IMR-90 (cell line): ENCODE measurements at regions not wholly inside any gene's neighbourhood (a gene's known extent, or its start where the extent isn't known, plus 50 kb on each side); places are given as distances from the start of the nearest gene placed in this dataset.

Experiments used
- ATAC-seq: fragments of 200-7000 bp; cut with Tn5 transposase; 2 replicates; pipeline ENCODE4 v1.9.1; 2020; ENCODE audit warnings: low read depth, mild to moderate bottlenecking, moderate library complexity
- BruUV-seq: library from RNA; stranded (reverse); fragments of 400-500 nt; replicated peaks from 2 replicates; lab custom pipeline; 2021; lab: Mats Ljungman, UMichigan
- CTCF ChIA-PET: fragments of 300-600 bp; formaldehyde crosslinking; extraction: SDS; loops from one replicate; lab custom pipeline; 2021; ENCODE audit warnings: antibody characterized with exemption; lab: Yijun Ruan, JAX
- POLR2A ChIA-PET: fragments of 300-600 bp; sonication (Branson Sonifier 250); formaldehyde crosslinking; loops from one replicate; lab custom pipeline; 2022; ENCODE audit warnings: antibody characterized with exemption; ENCODE audit not compliant: unreplicated experiment; lab: Charles Lee
- DNase-seq: peaks from one replicate; pipeline ENCODE4 v3.0.0; 2013
- H2AFZ ChIP-seq: replicated peaks from 2 replicates; pipeline ENCODE3; 2013; ENCODE audit warnings: low read length, mild to moderate bottlenecking; ENCODE audit not compliant: poor library complexity
- H2AK5ac ChIP-seq: 2 replicates; pipeline ENCODE4 v1.6.1; 2013; ENCODE audit warnings: low read depth, low read length, inconsistent platforms
- H2AK9ac ChIP-seq: replicated peaks from 2 replicates; pipeline ENCODE3; 2013; ENCODE audit warnings: mild to moderate bottlenecking, low read depth, low read length, moderate library complexity; ENCODE audit not compliant: poor library complexity
- H2BK120ac ChIP-seq: 2 replicates; pipeline ENCODE4 v1.6.1; 2013; ENCODE audit warnings: low read depth, low read length, inconsistent platforms
- H2BK15ac ChIP-seq: 3 replicates; pipeline ENCODE4 v1.6.1; 2013; ENCODE audit warnings: low read depth, low read length, inconsistent platforms
- H2BK20ac ChIP-seq: 2 replicates; pipeline ENCODE4 v1.6.1; 2013; ENCODE audit warnings: low read depth, mild to moderate bottlenecking, inconsistent platforms, low read length, moderate library complexity
- H2BK5ac ChIP-seq: 2 replicates; pipeline ENCODE4 v1.6.1; 2013; ENCODE audit warnings: mild to moderate bottlenecking, low read depth, low read length, inconsistent platforms; ENCODE audit not compliant: poor library complexity, severe bottlenecking
- H3K14ac ChIP-seq: replicated peaks from 2 replicates; pipeline ENCODE4 v1.6.1; 2013; ENCODE audit warnings: low read depth, low read length, inconsistent platforms
- H3K18ac ChIP-seq: 2 replicates; pipeline ENCODE4 v1.6.1; 2013; ENCODE audit warnings: low read depth, low read length, control low read depth
- H3K23ac ChIP-seq: 2 replicates; pipeline ENCODE4 v1.6.1; 2013; ENCODE audit warnings: low read depth, low read length, inconsistent platforms
- H3K27ac ChIP-seq: 2 replicates; pipeline ENCODE4 v1.5.1; 2013; ENCODE audit warnings: mild to moderate bottlenecking, control low read depth, low read length; ENCODE audit not compliant: insufficient read depth
- H3K27me3 ChIP-seq: 2 replicates; pipeline ENCODE4 v1.6.1; 2013; ENCODE audit warnings: low read length; ENCODE audit not compliant: control insufficient read depth, insufficient read depth
- H3K36me3 ChIP-seq: 2 replicates; pipeline ENCODE4 v1.6.1; 2013; ENCODE audit warnings: low read length, mixed read lengths; ENCODE audit not compliant: control insufficient read depth, insufficient read depth
- H3K4ac ChIP-seq: 2 replicates; pipeline ENCODE4 v1.6.1; 2013; ENCODE audit warnings: low read depth, low read length, inconsistent platforms
- H3K4me1 ChIP-seq: 2 replicates; pipeline ENCODE4 v1.6.1; 2013; ENCODE audit warnings: low read length, mixed read lengths; ENCODE audit not compliant: control insufficient read depth, insufficient read depth
- H3K4me2 ChIP-seq: 2 replicates; pipeline ENCODE4 v1.6.1; 2013; ENCODE audit warnings: low read depth, mild to moderate bottlenecking, control low read depth, low read length, moderate library complexity
- H3K4me3 ChIP-seq: 2 replicates; pipeline ENCODE4 v1.5.1; 2013; ENCODE audit warnings: low read depth, mild to moderate bottlenecking, control low read depth, low read length, moderate library complexity; ENCODE audit not compliant: insufficient read depth
- H3K56ac ChIP-seq: 2 replicates; pipeline ENCODE4 v1.6.1; 2013; ENCODE audit warnings: low read length, inconsistent platforms; ENCODE audit not compliant: insufficient read depth; ENCODE audit errors: extremely low read depth
- H3K79me1 ChIP-seq, 2 experiments: 2 replicates each; pipeline ENCODE4 v1.6.1; 2013; ENCODE audit warnings: low read length in 2 of 2, inconsistent platforms in 1 of 2, low read depth in 1 of 2
- H3K9ac ChIP-seq: 2 replicates; pipeline ENCODE4 v1.6.1; 2013; ENCODE audit warnings: low read depth, low read length, control low read depth
- H3K9me1 ChIP-seq: 2 replicates; pipeline ENCODE4 v1.6.1; 2013; ENCODE audit warnings: low read length, inconsistent platforms; ENCODE audit not compliant: insufficient read depth
- H3K9me3 ChIP-seq: 2 replicates; pipeline ENCODE4 v1.6.1; 2013; ENCODE audit warnings: low read length; ENCODE audit not compliant: control insufficient read depth, insufficient read depth
- H4K20me1 ChIP-seq: 2 replicates; pipeline ENCODE4 v1.6.1; 2013; ENCODE audit warnings: low read length, inconsistent platforms; ENCODE audit not compliant: insufficient read depth
- H4K5ac ChIP-seq: 2 replicates; pipeline ENCODE4 v1.6.1; 2013; ENCODE audit warnings: mild to moderate bottlenecking, low read depth, low read length, control low read depth
- H4K8ac ChIP-seq, 2 experiments: 2 replicates each; pipeline ENCODE4 v1.6.1; 2013; ENCODE audit warnings: low read depth in 2 of 2, low read length in 2 of 2, control low read depth in 1 of 2, inconsistent platforms in 1 of 2
- H4K91ac ChIP-seq: 2 replicates; pipeline ENCODE4 v1.6.1; 2013; ENCODE audit warnings: low read depth, low read length, inconsistent platforms; ENCODE audit not compliant: insufficient read depth
- BHLHE40 ChIP-seq: fragments of 150-350 bp; IDR thresholded peaks from 2 replicates; pipeline ENCODE4 v1.6.1; 2016; ENCODE audit warnings: mild to moderate bottlenecking, low read depth, low read length
- CEBPB ChIP-seq: IDR thresholded peaks from 2 replicates; pipeline ENCODE4 v1.6.1; 2012; ENCODE audit warnings: low read depth, low read length, improper control_type of control experiment
- CHD1 ChIP-seq: IDR thresholded peaks from 2 replicates; pipeline ENCODE4 v1.6.1; 2012; ENCODE audit warnings: low read depth, low read length, improper control_type of control experiment
- FOS ChIP-seq: fragments of 150-350 bp; IDR thresholded peaks from 2 replicates; pipeline ENCODE4 v1.6.1; 2016; ENCODE audit warnings: low read depth, low read length
- MAFK ChIP-seq: IDR thresholded peaks from 2 replicates; pipeline ENCODE4 v1.6.1; 2012; ENCODE audit warnings: low read depth, low read length, improper control_type of control experiment
- MAZ ChIP-seq: IDR thresholded peaks from 2 replicates; pipeline ENCODE4 v1.6.1; 2012; ENCODE audit warnings: low read depth, mild to moderate bottlenecking, low read length, improper control_type of control experiment, moderate library complexity, borderline replicate concordance
- MXI1 ChIP-seq: IDR thresholded peaks from 2 replicates; pipeline ENCODE4 v1.6.1; 2012; ENCODE audit warnings: low read depth, mild to moderate bottlenecking, low read length, moderate library complexity, borderline replicate concordance
- NFE2L2 ChIP-seq: fragments of 150-350 bp; IDR thresholded peaks from 2 replicates; pipeline ENCODE4 v1.6.1; 2016; ENCODE audit warnings: low read depth, mild to moderate bottlenecking, low read length
- POLR2A ChIP-seq: IDR thresholded peaks from 2 replicates; pipeline ENCODE4 v1.6.1; 2012; ENCODE audit warnings: mild to moderate bottlenecking, low read depth, low read length
- RAD21 ChIP-seq: IDR thresholded peaks from 2 replicates; pipeline ENCODE4 v1.6.1; 2012; ENCODE audit warnings: low read length, improper control_type of control experiment
- RCOR1 ChIP-seq: IDR thresholded peaks from 2 replicates; pipeline ENCODE4 v1.6.1; 2012; ENCODE audit warnings: mild to moderate bottlenecking, low read length, improper control_type of control experiment; ENCODE audit not compliant: insufficient replicate concordance
- RFX5 ChIP-seq: IDR thresholded peaks from 2 replicates; pipeline ENCODE4 v1.8.0; 2012; ENCODE audit warnings: low read depth, mild to moderate bottlenecking, low read length, moderate library complexity
- SMC3 ChIP-seq: fragments of 150-350 bp; IDR thresholded peaks from 2 replicates; pipeline ENCODE4 v1.6.1; 2016; ENCODE audit warnings: low read depth, mild to moderate bottlenecking, antibody characterized with exemption, low read length, moderate library complexity
- whole genome bisulfite sequencing, 2 experiments: methylation state at CpG; one replicate each; pipeline versions ENCODE4 v1.1.5 to v1.1.7; 2013; ENCODE audit warnings: missing lambda C conversion rate in 2 of 2; ENCODE audit not compliant: insufficient read length in 1 of 2; ENCODE audit errors: extremely low coverage in 2 of 2; 5-methylcytosine and 5-hydroxymethylcytosine counted together
- dilution Hi-C: fragments of 300-500 bp; cut with HindIII; formaldehyde crosslinking; loops from one replicate; pipeline ENCODE4 v1.14.3; 2018; ENCODE audit warnings: low sequenced_read_pairs; ENCODE audit not compliant: unreplicated experiment
- in situ Hi-C: fragments of 300-500 bp; cut with MboI; formaldehyde crosslinking; loops from 3 replicates; pipeline ENCODE4 v1.14.3; 2019; ENCODE audit warnings: low sequenced_read_pairs, inconsistent platforms, mixed read lengths
- intact Hi-C: fragments of 100-400 bp; cut with micrococcal nuclease; formaldehyde crosslinking; loops from 2 replicates; pipeline ENCODE4 v1.10.0; 2022
- TF ChIP-seq, protein P1 (sequence below): fragments of 150-350 bp; IDR thresholded peaks from 2 replicates; pipeline ENCODE4 v1.6.1; 2017; ENCODE audit warnings: mild to moderate bottlenecking, antibody characterized with exemption, low read length, low read depth
- TF ChIP-seq, protein P2 (sequence below): conservative IDR thresholded peaks from 2 replicates; pipeline ENCODE4 v1.5.1; 2012; ENCODE audit warnings: mild to moderate bottlenecking, low read depth, low read length, improper control_type of control experiment
- TF ChIP-seq, protein P3 (sequence below): fragments of 150-350 bp; IDR thresholded peaks from 2 replicates; pipeline ENCODE4 v1.6.1; 2016; ENCODE audit warnings: low read depth, mild to moderate bottlenecking, low read length, moderate library complexity, borderline replicate concordance

DNA sequence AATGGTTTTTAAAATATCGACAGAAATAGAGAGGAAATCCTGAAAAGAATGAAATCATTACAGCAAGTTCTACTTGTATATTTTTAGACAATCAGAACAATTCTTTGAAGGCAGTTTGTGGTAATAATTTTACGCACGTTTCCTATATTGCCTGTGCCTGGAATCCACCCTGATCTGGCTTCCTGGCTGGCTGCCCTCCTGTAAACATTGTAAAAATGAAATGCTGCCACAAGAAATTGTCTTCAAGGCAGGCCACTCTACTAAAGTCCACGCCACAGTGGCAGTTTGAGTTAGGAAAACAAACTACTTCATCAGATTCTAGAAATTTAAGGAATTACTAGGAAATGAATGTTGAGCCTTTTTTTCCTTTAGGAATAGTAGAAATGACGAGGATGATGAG is 454.5 kb upstream of the NR5A2 start:
- Histone ChIP-seq H4K8ac (no peak overlapping the region), H2AFZ (no peak overlapping the region), H4K5ac (no peak overlapping the region), H4K20me1 (no peaks in the 10 kb centered on the region), H3K9me3 (no peaks in the 10 kb centered on the region), H2BK20ac (no peak overlapping the region), H3K27ac (no peak overlapping the region), H3K9me1 (no peaks in the 10 kb centered on the region; the same call in 1 of the 2 replicates), H3K4me3 (no peak overlapping the region), H3K14ac (no peak overlapping the region), H3K4ac (no peak overlapping the region), H3K18ac (no peak overlapping the region), H3K56ac (no peak overlapping the region), H2AK9ac (no peak overlapping the region), H2AK5ac (no peak overlapping the region), H4K91ac (no peak overlapping the region), H3K27me3 (peaks cover 2% of the 10 kb centered on the region; the same call in 1 of the 2 replicates), H3K23ac (no peak overlapping the region), H2BK5ac (no peak overlapping the region), H2BK120ac (no peak overlapping the region), H3K4me2 (no peak overlapping the region), H3K4me1 (no peaks in the 10 kb centered on the region), H3K36me3 (no peaks in the 10 kb centered on the region), H3K9ac (no peak overlapping the region), H3K79me1 (no peaks in the 10 kb centered on the region), H2BK15ac (no peak overlapping the region)
- ATAC-seq (no peak), DNase-seq (no peak)
- WGBS, 2 experiments = no CpG with 5 or more reads among the region's 5 CpGs
- TF ChIP-seq RAD21 (no peak), CEBPB (no peak), MAFK (no peak), CHD1 (no peak), RFX5 (no peak), NFE2L2 (no peak), FOS (no peak), SMC3 (no peak), POLR2A (no peak), BHLHE40 (no peak), MXI1 (no peak), RCOR1 (no peak), MAZ (no peak)
- TF ChIP-seq, protein P1, sequence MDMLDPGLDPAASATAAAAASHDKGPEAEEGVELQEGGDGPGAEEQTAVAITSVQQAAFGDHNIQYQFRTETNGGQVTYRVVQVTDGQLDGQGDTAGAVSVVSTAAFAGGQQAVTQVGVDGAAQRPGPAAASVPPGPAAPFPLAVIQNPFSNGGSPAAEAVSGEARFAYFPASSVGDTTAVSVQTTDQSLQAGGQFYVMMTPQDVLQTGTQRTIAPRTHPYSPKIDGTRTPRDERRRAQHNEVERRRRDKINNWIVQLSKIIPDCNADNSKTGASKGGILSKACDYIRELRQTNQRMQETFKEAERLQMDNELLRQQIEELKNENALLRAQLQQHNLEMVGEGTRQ = no peak
- TF ChIP-seq, protein P2, sequence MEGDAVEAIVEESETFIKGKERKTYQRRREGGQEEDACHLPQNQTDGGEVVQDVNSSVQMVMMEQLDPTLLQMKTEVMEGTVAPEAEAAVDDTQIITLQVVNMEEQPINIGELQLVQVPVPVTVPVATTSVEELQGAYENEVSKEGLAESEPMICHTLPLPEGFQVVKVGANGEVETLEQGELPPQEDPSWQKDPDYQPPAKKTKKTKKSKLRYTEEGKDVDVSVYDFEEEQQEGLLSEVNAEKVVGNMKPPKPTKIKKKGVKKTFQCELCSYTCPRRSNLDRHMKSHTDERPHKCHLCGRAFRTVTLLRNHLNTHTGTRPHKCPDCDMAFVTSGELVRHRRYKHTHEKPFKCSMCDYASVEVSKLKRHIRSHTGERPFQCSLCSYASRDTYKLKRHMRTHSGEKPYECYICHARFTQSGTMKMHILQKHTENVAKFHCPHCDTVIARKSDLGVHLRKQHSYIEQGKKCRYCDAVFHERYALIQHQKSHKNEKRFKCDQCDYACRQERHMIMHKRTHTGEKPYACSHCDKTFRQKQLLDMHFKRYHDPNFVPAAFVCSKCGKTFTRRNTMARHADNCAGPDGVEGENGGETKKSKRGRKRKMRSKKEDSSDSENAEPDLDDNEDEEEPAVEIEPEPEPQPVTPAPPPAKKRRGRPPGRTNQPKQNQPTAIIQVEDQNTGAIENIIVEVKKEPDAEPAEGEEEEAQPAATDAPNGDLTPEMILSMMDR = no peak
- TF ChIP-seq, protein P3, sequence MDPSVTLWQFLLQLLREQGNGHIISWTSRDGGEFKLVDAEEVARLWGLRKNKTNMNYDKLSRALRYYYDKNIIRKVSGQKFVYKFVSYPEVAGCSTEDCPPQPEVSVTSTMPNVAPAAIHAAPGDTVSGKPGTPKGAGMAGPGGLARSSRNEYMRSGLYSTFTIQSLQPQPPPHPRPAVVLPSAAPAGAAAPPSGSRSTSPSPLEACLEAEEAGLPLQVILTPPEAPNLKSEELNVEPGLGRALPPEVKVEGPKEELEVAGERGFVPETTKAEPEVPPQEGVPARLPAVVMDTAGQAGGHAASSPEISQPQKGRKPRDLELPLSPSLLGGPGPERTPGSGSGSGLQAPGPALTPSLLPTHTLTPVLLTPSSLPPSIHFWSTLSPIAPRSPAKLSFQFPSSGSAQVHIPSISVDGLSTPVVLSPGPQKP = no peak
- no TSS peak for BruUV-seq
- in situ Hi-C loops = no loop called here
- CTCF ChIA-PET = no interaction called here
- dilution Hi-C loops = no loop called here
- intact Hi-C loops = no loop called here
- POLR2A ChIA-PET = no interaction called here
